Neural cell (in vitro differentiated cells): ENCODE measurements at regions not wholly inside any gene's neighbourhood (a gene's known extent, or its start where the extent isn't known, plus 50 kb on each side); places are given as distances from the start of the nearest gene placed in this dataset.

Source experiments
- CTCF ChIP-seq: fragments of 450-650 bp; IDR thresholded peaks from 2 replicates; pipeline ENCODE4 v1.5.1; 2014; ENCODE audit warnings: antibody characterized with exemption, mild to moderate bottlenecking, moderate library complexity; ENCODE audit not compliant: poor library complexity, severe bottlenecking
- EP300 ChIP-seq: fragments of 450-650 bp; conservative IDR thresholded peaks from 2 replicates; pipeline ENCODE4 v1.6.1; 2014; ENCODE audit warnings: antibody characterized with exemption, mild to moderate bottlenecking, moderate library complexity; ENCODE audit not compliant: poor library complexity, severe bottlenecking
- EZH2 ChIP-seq: fragments of 200-600, 300-800 bp; shearing (Covaris generic), sonication (generic); IDR thresholded peaks from 2 replicates; pipeline ENCODE4 v1.6.1; 2014; ENCODE audit warnings: antibody characterized with exemption, low read length, borderline replicate concordance, mild to moderate bottlenecking; ENCODE audit not compliant: insufficient read depth, poor library complexity, severe bottlenecking
- POLR2AphosphoS5 ChIP-seq: IDR thresholded peaks from 2 replicates; pipeline ENCODE4 v1.6.1; 2012
- REST ChIP-seq: IDR thresholded peaks from 2 replicates; pipeline ENCODE4 v1.6.1; 2012; ENCODE audit warnings: borderline replicate concordance
- SMC3 ChIP-seq: fragments of 450-650 bp; conservative IDR thresholded peaks from 2 replicates; pipeline ENCODE4 v1.6.1; 2014; ENCODE audit warnings: antibody characterized with exemption, mild to moderate bottlenecking, moderate library complexity; ENCODE audit not compliant: poor library complexity

- no peak for TF ChIP-seq EZH2
- TF ChIP-seq CTCF, result no peak
- no peak for TF ChIP-seq EP300
- no peak for TF ChIP-seq REST
- TF ChIP-seq POLR2AphosphoS5, result no peak
- no peak for TF ChIP-seq SMC3
Measured at GRCh38 chr13:99648927-99649326, 147.7 kb downstream of the TM9SF2 start.
